ENCODE measurements at regions not wholly inside any gene's neighbourhood (a gene's known extent, or its start where the extent isn't known, plus 50 kb on each side); places are given as distances from the start of the nearest gene placed in this dataset.
"Not testable (repeated sequence)": the region's sequence is repeated elsewhere in the genome, so short reads cannot be mapped to it uniquely, and the experiment has no call there.

DNA sequence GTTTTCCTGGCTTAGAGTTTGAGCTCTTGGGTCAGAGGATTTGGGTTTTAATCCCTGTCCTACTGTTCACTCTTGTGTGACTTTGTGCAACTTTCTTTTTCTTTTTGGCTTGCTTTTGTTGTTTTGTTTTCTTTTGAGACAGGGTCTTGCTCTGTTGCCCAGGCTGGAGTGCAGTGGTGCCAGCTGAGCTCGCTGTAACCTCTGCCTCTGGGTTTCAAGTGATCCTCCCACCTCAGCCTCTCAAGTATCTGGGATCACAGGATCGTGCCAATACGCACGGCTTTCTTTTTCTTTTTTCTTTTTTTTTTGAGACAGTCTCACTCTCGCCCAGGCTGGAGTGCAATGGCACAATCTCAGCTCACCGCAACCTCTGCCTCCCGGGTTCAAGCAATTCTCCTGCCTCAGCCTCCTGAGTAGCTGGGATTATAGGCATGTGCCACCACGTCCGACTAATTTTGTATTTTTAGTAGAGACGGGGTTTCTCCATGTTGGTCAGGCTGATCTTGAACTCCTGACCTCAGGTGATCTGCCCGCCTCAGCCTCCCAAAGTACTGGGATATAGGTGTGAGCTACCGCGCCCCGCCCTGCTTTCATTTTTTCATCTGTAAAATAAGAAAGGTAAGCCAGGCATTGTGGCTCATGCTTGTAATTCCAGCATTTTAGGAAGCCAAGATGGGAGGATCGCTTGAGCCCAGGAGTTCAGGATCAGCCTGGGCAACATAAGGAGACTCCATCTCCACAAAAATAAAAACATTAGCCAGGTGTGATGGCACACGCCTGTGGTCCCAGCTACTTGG, 76.1 kb upstream of the ZNF217 start:
- not testable (repeated sequence) for DNase-seq (ENCODE audit: low read depth, low spot score)

GRCh38 chr20:53668992-53669391, 75.4 kb upstream of the ZNF217 start:
- no peak for DNase-seq (ENCODE audit: low read depth, low spot score)

GRCh38 chr20:53666144-53666543, 72.5 kb upstream of the ZNF217 start:
- no peak for DNase-seq (ENCODE audit: low read depth, low spot score)

DNA sequence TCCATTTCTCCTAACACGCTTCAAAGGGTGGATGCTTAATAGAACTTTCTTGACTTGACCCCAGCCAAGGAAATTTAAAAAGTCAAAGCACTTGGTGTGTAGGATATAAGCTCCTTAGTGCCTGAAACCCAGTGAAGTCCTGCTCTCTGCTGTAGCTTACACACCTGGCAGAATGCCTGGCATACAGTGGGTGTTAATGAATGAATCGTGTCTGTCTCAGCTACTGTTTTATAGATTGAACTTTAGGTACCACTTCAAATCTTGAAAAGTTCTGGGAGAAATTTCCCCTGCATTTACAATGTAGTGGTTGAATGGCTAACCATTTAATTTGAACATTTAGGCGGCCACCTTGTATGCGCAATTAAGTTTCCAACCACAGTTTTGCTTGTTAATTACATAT, 70.5 kb upstream of the ZNF217 start:
- DNase-seq (ENCODE audit: low read depth, low spot score) = no peak

DNA sequence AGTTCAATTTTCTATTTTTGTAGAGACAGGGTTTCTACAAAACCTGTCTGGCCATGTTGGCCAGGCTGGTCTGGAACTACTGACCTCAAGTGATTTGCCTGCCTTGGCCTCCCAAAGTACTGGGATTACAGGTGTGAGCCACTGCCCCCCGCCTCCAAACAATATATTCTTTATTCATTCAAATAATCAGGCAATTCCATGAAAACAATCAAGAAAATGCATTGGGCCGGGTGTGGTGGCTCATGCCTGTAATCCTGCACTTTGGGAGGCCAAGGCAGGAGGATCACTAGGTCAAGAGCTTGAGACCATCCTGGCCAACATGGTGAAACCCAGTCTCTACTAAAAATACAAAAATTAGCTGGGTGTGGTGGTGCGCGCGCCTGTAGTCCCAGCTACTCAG, 69.9 kb upstream of the ZNF217 start:
- DNase-seq (ENCODE audit: low read depth, low spot score) = not testable (repeated sequence)

DNA sequence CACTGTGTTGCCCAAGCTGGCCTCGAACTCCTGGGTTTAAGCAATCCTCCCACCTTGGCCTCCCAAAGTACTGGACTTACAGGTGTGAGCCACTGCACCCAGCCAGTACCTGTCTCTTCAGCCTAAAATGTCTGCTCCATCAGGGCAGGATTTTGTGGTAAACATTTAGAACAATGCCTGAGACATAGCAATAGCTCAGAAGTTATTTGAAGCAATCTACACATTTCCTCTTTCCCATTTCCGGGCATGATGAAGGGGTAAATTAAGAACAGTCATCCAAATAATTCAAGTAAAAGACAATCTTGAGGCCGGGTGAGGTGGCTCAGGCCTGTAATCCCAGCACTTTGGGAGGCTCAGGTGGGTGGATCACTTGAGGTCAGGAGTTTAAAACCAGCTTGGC, 69.0 kb upstream of the ZNF217 start:
- DNase-seq (ENCODE audit: low read depth, low spot score) = no peak

DNA sequence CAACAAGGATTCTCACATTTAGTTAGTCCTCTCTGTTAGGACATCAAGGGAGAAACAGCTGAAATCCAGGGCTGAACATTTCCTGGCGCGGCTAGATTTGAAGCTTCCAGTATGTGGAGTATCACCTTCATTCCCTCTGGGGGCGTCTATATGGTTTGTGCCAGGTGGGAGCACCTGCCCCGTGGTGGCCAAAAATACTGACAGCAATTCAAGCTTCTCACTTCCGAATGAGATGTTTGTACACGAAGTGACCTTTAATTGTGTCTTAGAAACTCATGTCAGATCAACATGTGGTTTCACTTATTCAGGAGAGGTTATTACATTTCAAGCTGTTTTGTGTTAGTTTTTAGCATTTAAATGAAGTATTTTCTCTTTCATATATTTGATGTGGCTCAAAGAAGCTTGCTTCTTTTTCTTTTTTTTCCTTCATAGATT, 67.3 kb upstream of the ZNF217 start:
- DNase-seq (ENCODE audit: low read depth, low spot score) = no peak

DNA sequence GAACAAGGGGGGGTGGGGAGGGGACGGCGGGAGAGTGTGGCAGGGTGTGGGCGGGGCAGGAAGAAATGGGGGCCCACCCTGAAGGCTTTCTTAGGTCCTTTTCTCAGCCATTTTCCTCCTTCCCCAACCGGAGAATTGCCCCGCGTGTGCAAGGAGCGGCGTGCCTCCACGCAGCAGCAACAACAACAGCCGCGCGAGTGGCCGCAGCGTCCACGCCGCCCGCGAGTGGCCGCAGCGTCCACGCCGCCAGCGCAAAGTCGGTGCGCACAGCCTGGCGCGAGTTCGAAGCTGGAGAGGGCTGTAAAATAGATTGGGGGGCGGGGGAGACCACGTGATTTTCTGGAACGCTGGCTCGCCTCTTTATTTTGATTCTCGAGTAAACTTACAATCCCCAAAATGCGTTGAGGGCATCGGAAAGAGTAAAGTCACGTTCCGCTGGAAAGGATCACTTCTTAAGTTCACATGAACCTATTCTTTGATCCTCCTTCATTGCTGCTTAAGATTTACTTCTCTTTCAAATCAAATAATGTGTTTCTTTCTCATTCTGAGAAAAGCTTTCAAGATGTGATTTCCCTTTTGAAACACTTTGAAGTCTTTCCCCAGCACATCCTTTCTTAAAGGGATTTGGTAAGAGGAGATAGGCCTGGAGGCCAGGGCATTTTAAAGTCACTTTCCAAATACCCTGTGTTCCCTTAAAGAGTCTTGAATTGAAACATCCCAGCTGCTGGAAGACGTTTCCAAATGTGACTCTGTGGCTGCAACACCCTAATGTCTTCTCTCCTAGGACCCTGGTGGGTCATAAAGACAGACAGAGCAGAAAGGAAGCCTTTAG, 66.7 kb upstream of the ZNF217 start:
- no peak for DNase-seq (ENCODE audit: low read depth, low spot score)

GRCh38 chr20:53658973-53659372, 65.3 kb upstream of the ZNF217 start:
- no peak for DNase-seq (ENCODE audit: low read depth, low spot score)

- DNase-seq (ENCODE audit: low read depth, low spot score) = no peak
These were observed 64.7 kb upstream of the ZNF217 start for GRCh38 chr20:53658322-53658721.

GRCh38 chr20:53657732-53658131, 64.1 kb upstream of the ZNF217 start:
- no peak for DNase-seq (ENCODE audit: low read depth, low spot score)

DNA sequence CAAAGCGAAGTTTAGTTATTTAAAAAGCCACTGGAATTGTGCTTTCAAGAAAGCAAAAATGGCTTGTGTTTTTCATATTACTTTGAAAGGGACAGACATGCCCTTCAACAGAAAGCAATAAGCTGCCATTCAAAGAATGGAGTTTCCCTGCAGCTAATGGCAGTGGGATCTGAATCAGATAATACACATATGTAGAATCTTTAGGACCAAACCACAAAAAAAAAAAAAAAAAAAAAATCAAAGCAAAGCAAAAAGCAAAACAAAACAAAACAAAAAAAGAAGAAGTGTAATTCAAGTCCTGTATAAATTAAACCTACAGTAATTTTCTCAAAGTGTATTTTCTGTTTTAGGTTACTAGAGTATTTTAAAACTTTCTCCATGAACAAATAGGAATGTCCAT, 63.6 kb upstream of the ZNF217 start:
- DNase-seq (ENCODE audit: low read depth, low spot score) = no peak

DNA sequence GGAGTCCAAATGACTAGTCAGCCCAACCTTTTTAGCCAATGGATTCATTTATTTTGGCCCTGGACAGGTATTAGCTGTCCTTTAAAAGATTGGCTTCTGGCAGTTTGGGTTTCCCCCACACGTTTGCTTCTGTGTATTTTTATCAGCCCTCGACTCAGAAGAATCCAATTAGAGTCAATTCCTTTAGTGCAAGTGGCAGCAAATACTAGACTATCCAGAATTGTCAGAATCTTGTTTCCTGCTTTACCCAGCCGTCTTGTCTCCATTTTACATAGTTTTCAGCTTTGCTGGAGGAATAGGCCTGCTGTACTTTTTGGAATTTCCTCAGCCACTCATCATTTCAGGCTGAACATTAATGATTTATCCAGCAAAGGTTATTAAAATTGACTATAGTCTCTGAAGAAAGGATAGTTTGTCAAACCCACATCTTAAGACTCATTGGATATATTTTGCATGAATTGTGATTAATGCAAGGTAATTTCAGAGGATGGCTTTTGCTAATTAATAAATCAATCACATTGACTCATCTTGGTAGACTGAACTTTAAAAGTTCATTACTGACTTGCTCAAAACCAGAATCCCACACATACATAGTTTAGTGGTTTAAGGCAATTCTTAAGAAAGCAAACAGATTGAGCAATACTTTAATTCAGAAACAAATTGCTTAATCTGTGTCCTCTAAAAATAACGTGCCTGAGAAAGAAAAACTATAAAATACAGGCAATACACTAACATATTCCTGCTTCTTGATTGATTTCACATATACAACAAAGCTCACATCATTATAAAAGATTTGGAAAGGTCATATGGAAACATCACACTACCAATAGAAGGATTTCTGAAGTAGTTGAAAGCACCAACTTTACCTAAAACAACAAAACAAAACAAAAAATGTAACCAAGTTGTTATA, 62.9 kb upstream of the ZNF217 start:
- DNase-seq (ENCODE audit: low read depth, low spot score) = no peak

- no peak for DNase-seq (ENCODE audit: low read depth, low spot score)
These were observed 62.1 kb upstream of the ZNF217 start for GRCh38 chr20:53655625-53656292.

GRCh38 chr20:53654932-53655624, 61.4 kb upstream of the ZNF217 start:
- DNase-seq (ENCODE audit: low read depth, low spot score) = no peak

DNA sequence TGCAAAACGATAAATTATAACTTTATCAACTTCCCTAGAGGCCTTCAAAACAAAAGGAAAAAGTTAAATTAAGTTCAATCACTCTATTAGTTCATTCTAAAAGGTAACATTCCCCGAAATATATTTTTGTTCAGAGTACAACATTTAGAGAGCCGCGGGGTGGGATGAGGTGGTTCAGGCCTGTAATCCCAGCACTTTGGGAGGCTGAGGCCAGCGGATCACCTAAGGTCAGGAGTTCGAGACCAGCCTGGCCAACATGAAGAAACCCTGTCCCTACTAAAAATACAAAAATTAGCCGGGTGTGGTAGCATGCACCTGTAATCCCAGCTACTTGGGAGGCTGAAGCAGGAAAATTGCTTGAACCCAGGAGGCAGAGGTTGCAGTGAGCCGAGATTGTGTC, 60.9 kb upstream of the ZNF217 start:
- not testable (repeated sequence) for DNase-seq (ENCODE audit: low read depth, low spot score)

DNA sequence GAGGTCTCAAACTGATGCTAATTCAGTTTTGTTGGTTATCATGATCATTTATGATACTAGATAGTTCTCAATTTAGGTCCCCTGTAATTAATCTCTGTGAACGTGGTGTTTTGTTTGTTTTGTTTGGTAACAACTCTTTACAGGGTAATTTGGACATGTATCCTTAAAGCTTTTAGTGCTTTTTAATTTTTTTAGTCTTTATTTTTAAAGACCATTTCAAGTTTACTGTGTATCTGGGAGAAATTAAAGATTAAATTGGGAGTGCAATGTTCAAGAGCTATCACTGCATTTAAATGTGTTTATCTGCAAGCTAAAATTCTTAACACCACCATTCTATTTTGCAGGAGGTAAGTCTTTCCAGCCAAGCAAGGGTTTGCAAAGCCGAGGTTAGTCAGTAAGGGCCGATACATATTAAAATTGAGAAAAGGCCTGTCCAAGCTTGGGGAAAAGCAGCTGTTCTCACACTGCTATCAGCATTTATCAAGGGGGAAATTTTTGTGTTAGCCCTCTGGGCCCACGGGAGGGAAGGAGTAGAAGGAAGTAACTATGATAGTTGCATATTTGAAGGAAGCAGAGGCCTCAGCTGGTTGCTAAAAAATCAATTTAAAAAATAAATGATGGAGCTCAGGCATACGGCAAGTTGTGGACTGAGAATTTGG, 59.3 kb upstream of the ZNF217 start:
- DNase-seq (ENCODE audit: low read depth, low spot score) = no peak

GRCh38 chr20:53652090-53652858, 58.6 kb upstream of the ZNF217 start:
- DNase-seq (ENCODE audit: low read depth, low spot score) = no peak

DNA sequence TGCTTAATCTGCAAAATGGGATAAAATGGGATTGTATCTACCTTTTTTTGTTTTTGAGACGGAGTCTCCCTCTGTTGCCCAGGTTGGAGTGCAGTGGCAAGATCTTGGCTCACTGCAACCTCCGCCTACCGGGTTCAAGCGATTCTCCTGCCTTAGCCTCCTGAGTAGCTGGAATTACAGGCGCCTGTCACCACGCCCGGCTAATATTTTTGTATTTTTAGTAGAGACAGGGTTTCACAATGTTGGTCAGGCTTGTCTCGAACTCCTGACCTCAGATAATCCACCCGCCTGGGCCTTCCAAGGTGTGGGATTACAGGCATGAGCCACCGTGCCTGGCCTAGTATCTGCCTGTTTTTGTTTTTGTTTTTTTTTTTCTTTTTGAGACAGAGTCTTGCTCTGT, 55.9 kb upstream of the ZNF217 start:
- DNase-seq (ENCODE audit: low read depth, low spot score) = not testable (repeated sequence)

Measured in brain pericyte (primary cell).